ENCODE measurements at regions not wholly inside any gene's neighbourhood (a gene's known extent, or its start where the extent isn't known, plus 50 kb on each side); places are given as distances from the start of the nearest gene placed in this dataset.

GRCh38 chrX:64739792-64740378, 236.4 kb downstream of the ZC4H2 start:
- Histone ChIP-seq H3K27me3 (ENCODE audit: insufficient read depth, low read length) (no peaks in the 10 kb centered on the region), H3K9me3 (ENCODE audit: control insufficient read depth in 1 of 2, insufficient read depth in 1 of 2, low read depth in 1 of 2, low read length in 2 of 2) (no peaks in the 10 kb centered on the region), H2AFZ (ENCODE audit: low read depth, low read length, poor library complexity, severe bottlenecking) (no peak overlapping the region), H3K9ac (ENCODE audit: low read length) (no peak overlapping the region), H3K4me2 (ENCODE audit: low read length) (no peak overlapping the region), H3K4me3 (replicated peaks in 1 of 2; ENCODE audit: low read depth in 1 of 2, low read length in 2 of 2) (no peak overlapping the region), H3K4me1 (ENCODE audit: control insufficient read depth in 1 of 2, insufficient read depth in 2 of 2, low read length in 2 of 2) (no peaks in the 10 kb centered on the region), H3K27ac (ENCODE audit: low read depth, low read length) (no peak overlapping the region), H3K36me3 (ENCODE audit: control insufficient read depth in 1 of 2, insufficient read depth in 2 of 2, low read length in 2 of 2) (no peaks in the 10 kb centered on the region), H3K9me2 (ENCODE audit: insufficient read depth) (no peaks in the 10 kb centered on the region), H4K20me1 (ENCODE audit: insufficient read depth) (no peaks in the 10 kb centered on the region), H3K79me2 (ENCODE audit: insufficient read depth, low read length) (no peaks in the 10 kb centered on the region)
- POLR2A ChIA-PET: no interaction called here
- ATAC-seq (no peak), DNase-seq (ENCODE audit: low read depth, low spot score) (no peak)
- BruUV-seq (replicated peaks): no TSS peak
- TF ChIP-seq ATF3 (IDR thresholded peaks at IDR 0.05) (no peak), ZFX (IDR thresholded peaks at IDR 0.05) (no peak), CTCF (IDR thresholded peaks at IDR 0.05 in 2 of 3, conservative IDR thresholded peaks at IDR 0.05 in 1 of 3; ENCODE audit: borderline replicate concordance in 1 of 3, insufficient read depth in 1 of 3, low read depth in 2 of 3, low read length in 2 of 3) (no peak), YY1 (IDR thresholded peaks at IDR 0.05; ENCODE audit: extremely low read depth, insufficient replicate concordance, low read depth, low read length) (no peak), CEBPB (IDR thresholded peaks at IDR 0.05; ENCODE audit: low read depth) (no peak), SRF (IDR thresholded peaks at IDR 0.05; ENCODE audit: low read depth) (no peak), ZNF274 (IDR thresholded peaks at IDR 0.05; ENCODE audit: low read depth, low read length) (no peak), EZH2 (IDR thresholded peaks at IDR 0.05) (no peak)
- RAD21 ChIA-PET (ENCODE audit: low non-redundant PET in 1 of 2, low total read pairs in 2 of 2, uncharacterized antibody in 2 of 2, unreplicated experiment in 2 of 2): no interaction called here
- CTCF ChIA-PET: no interaction called here
- intact Hi-C loops (cut with micrococcal nuclease): no loop called here

GRCh38 chrX:64698317-64698716, 277.9 kb downstream of the ZC4H2 start:
- no TSS peak for BruUV-seq (replicated peaks)
- Histone ChIP-seq H3K9me3 (ENCODE audit: control insufficient read depth in 1 of 2, insufficient read depth in 1 of 2, low read depth in 1 of 2, low read length in 2 of 2) (no peaks in the 10 kb centered on the region), H3K36me3 (ENCODE audit: control insufficient read depth in 1 of 2, insufficient read depth in 2 of 2, low read length in 2 of 2) (no peaks in the 10 kb centered on the region), H3K9me2 (ENCODE audit: insufficient read depth) (no peaks in the 10 kb centered on the region), H3K4me1 (ENCODE audit: control insufficient read depth in 1 of 2, insufficient read depth in 2 of 2, low read length in 2 of 2) (no peaks in the 10 kb centered on the region), H3K79me2 (ENCODE audit: insufficient read depth, low read length) (no peaks in the 10 kb centered on the region), H3K4me2 (ENCODE audit: low read length) (no peak overlapping the region), H3K27ac (ENCODE audit: low read depth, low read length) (no peak overlapping the region), H3K27me3 (ENCODE audit: insufficient read depth, low read length) (no peaks in the 10 kb centered on the region), H3K9ac (ENCODE audit: low read length) (no peak overlapping the region), H4K20me1 (ENCODE audit: insufficient read depth) (no peaks in the 10 kb centered on the region), H2AFZ (ENCODE audit: low read depth, low read length, poor library complexity, severe bottlenecking) (no peak overlapping the region), H3K4me3 (replicated peaks in 1 of 2; ENCODE audit: low read depth in 1 of 2, low read length in 2 of 2) (no peak overlapping the region)
- RAD21 ChIA-PET (ENCODE audit: low non-redundant PET in 1 of 2, low total read pairs in 2 of 2, uncharacterized antibody in 2 of 2, unreplicated experiment in 2 of 2): no interaction called here
- no peak for ATAC-seq
- no peak for DNase-seq (ENCODE audit: low read depth, low spot score)
- CTCF ChIA-PET: no interaction called here
- intact Hi-C loops (cut with micrococcal nuclease): no loop called here
- POLR2A ChIA-PET: no interaction called here
- TF ChIP-seq EZH2 (IDR thresholded peaks at IDR 0.05) (no peak), CEBPB (IDR thresholded peaks at IDR 0.05; ENCODE audit: low read depth) (no peak), FOSL1 (IDR thresholded peaks at IDR 0.05; ENCODE audit: low read depth) (no peak), ATF3 (IDR thresholded peaks at IDR 0.05) (no peak), ZFX (IDR thresholded peaks at IDR 0.05) (no peak), SIN3A (IDR thresholded peaks at IDR 0.05; ENCODE audit: low read depth) (no peak), REST (IDR thresholded peaks at IDR 0.05; ENCODE audit: low read depth) (no peak), TCF7L2 (IDR thresholded peaks at IDR 0.05; ENCODE audit: borderline replicate concordance, extremely low read depth, insufficient read depth, insufficient read length) (no peak)
